Hepatocyte (in vitro differentiated cells): ENCODE measurements at regions not wholly inside any gene's neighbourhood (a gene's known extent, or its start where the extent isn't known, plus 50 kb on each side); places are given as distances from the start of the nearest gene placed in this dataset.

Source experiments
- EZH2 ChIP-seq: fragments of 200-600 bp; sonication (generic); IDR thresholded peaks from 2 replicates; pipeline ENCODE4 v1.6.1; 2016; ENCODE audit warnings: antibody characterized with exemption, mild to moderate bottlenecking, borderline replicate concordance
- TF ChIP-seq, protein P1 (sequence below): fragments of 200-600 bp; sonication (generic); IDR thresholded peaks from 2 replicates; pipeline ENCODE4 v1.5.1; 2016; ENCODE audit warnings: antibody characterized with exemption, mild to moderate bottlenecking; ENCODE audit not compliant: poor library complexity

DNA sequence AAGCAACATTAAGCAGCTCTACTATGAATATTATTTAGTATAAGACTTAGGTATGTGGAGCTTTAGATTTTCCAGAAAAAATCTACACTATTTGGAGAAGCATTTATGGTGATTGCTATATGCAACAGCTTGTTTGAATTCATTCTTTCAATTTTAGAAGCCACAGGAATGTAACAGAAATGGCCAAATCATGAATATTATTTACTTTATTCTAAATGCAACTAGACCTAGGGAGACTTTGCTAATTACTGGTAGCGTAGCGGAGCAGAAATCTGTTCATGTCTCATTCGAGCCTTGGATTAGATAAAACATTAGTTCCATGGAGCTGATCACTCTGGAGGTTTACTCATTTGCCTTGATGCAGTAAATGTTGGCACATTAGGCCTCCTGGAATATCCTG lies 290.2 kb downstream of the ZNF608 start:
- TF ChIP-seq, protein P1, sequence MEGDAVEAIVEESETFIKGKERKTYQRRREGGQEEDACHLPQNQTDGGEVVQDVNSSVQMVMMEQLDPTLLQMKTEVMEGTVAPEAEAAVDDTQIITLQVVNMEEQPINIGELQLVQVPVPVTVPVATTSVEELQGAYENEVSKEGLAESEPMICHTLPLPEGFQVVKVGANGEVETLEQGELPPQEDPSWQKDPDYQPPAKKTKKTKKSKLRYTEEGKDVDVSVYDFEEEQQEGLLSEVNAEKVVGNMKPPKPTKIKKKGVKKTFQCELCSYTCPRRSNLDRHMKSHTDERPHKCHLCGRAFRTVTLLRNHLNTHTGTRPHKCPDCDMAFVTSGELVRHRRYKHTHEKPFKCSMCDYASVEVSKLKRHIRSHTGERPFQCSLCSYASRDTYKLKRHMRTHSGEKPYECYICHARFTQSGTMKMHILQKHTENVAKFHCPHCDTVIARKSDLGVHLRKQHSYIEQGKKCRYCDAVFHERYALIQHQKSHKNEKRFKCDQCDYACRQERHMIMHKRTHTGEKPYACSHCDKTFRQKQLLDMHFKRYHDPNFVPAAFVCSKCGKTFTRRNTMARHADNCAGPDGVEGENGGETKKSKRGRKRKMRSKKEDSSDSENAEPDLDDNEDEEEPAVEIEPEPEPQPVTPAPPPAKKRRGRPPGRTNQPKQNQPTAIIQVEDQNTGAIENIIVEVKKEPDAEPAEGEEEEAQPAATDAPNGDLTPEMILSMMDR: no peak
- TF ChIP-seq EZH2: no peak
